ENCODE measurements at regions not wholly inside any gene's neighbourhood (a gene's known extent, or its start where the extent isn't known, plus 50 kb on each side); places are given as distances from the start of the nearest gene placed in this dataset.

DNA sequence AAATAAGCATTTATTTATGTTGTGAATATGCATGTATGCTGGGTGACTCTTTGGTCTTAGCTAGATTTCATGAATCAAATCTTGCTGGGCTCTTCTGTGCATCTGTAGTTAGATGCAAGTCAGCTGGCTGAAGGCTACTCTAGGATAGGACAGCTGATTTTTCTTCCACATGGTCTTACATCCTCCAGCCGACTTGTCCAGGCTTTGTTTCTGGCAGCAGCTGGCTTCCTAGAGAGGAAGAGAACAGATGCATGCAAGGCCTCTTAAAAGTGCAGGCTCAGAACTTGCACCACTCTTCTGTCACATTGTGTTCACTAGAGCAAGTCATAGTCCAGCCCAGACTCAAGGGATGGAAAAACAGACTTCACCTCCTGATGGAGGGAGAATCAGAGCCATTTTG, 435.4 kb upstream of the STXBP6 start:
- no peaks in the 10 kb centered on the region for H3K4me1 ChIP-seq (ENCODE audit: control insufficient read depth in 1 of 2, insufficient read depth in 2 of 2, low read length in 2 of 2)
- H3K4me3 ChIP-seq (ENCODE audit: low read length in 2 of 2): no peak overlapping the region
- no peaks in the 10 kb centered on the region for H3K36me3 ChIP-seq (ENCODE audit: control insufficient read depth in 1 of 2, insufficient read depth in 2 of 2, low read length in 1 of 2)
- 24 to 33% methylated on average over 1 of the region's 1 CpG for WGBS, 2 donors
- no peaks in the 10 kb centered on the region for H3K9me3 ChIP-seq (ENCODE audit: control insufficient read depth, low read length)
- no peak for DNase-seq
- no peak overlapping the region for H3K27ac ChIP-seq (ENCODE audit: low read depth in 1 of 2, low read length in 2 of 2)
- no peaks in the 10 kb centered on the region for H3K27me3 ChIP-seq (ENCODE audit: control insufficient read depth in 1 of 2, insufficient read depth in 2 of 2, low read length in 1 of 2)
- intact Hi-C loops (cut with DNase I): no loop called here
- ATAC-seq (ENCODE audit: low FRiP score): no peak

GRCh38 chr14:25484906-25485305, 435.0 kb upstream of the STXBP6 start:
- intact Hi-C loops (cut with DNase I): no loop called here
- ATAC-seq (ENCODE audit: low FRiP score) (no peak), DNase-seq (no peak)
- Histone ChIP-seq H3K27me3 (ENCODE audit: control insufficient read depth in 1 of 2, insufficient read depth in 2 of 2, low read length in 1 of 2) (no peaks in the 10 kb centered on the region), H3K4me1 (ENCODE audit: control insufficient read depth in 1 of 2, insufficient read depth in 2 of 2, low read length in 2 of 2) (no peaks in the 10 kb centered on the region), H3K36me3 (ENCODE audit: control insufficient read depth in 1 of 2, insufficient read depth in 2 of 2, low read length in 1 of 2) (no peaks in the 10 kb centered on the region), H3K9me3 (ENCODE audit: control insufficient read depth, low read length) (no peaks in the 10 kb centered on the region), H3K27ac (ENCODE audit: low read depth in 1 of 2, low read length in 2 of 2) (no peak overlapping the region), H3K4me3 (ENCODE audit: low read length in 2 of 2) (no peak overlapping the region)
- WGBS, 2 donors: 29 to 41% methylated on average over 1 of the region's 1 CpG

- Histone ChIP-seq H3K9me3 (ENCODE audit: control insufficient read depth, low read length) (no peaks in the 10 kb centered on the region), H3K4me3 (ENCODE audit: low read length in 2 of 2) (no peak overlapping the region), H3K27ac (ENCODE audit: low read depth in 1 of 2, low read length in 2 of 2) (no peak overlapping the region), H3K36me3 (ENCODE audit: control insufficient read depth in 1 of 2, insufficient read depth in 2 of 2, low read length in 1 of 2) (no peaks in the 10 kb centered on the region), H3K4me1 (ENCODE audit: control insufficient read depth in 1 of 2, insufficient read depth in 2 of 2, low read length in 2 of 2) (no peaks in the 10 kb centered on the region), H3K27me3 (ENCODE audit: control insufficient read depth in 1 of 2, insufficient read depth in 2 of 2, low read length in 1 of 2) (no peaks in the 10 kb centered on the region)
- intact Hi-C loops (cut with DNase I): no loop called here
- WGBS, 2 donors: 54 to 63% methylated on average over 1 of the region's 1 CpG
- ATAC-seq (ENCODE audit: low FRiP score): no peak
- DNase-seq: no peak
Observed at GRCh38 chr14:25484235-25484634, 434.3 kb upstream of the STXBP6 start.

GRCh38 chr14:25477316-25478098, 427.6 kb upstream of the STXBP6 start:
- Histone ChIP-seq H3K4me1 (ENCODE audit: control insufficient read depth in 1 of 2, insufficient read depth in 2 of 2, low read length in 2 of 2) (no peaks in the 10 kb centered on the region), H3K27me3 (ENCODE audit: control insufficient read depth in 1 of 2, insufficient read depth in 2 of 2, low read length in 1 of 2) (no peaks in the 10 kb centered on the region)
- 56 to 62% methylated on average over 2 of the region's 2 CpGs for WGBS, 2 donors

DNA sequence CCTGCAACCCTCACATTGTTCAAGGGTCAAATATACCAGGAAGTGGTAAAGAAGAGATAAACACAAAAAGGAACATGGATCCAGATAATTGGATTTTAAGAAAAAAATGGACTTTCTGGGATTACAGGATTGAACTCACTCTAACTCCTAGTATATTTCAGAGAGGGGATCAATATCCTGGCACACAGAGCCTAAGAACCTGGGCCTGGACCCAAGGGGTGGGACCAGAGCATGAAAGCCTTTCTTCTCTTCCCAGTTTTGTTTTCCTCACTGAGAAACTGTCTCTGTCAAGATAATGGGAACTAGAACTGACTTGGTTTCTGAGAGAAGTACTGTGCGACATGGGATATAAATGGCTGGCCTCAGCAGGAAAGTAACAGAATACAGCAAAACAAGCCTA, 422.8 kb upstream of the STXBP6 start:
- 92 to 97% methylated on average over 1 of the region's 1 CpG for WGBS, 2 donors
- Histone ChIP-seq H3K27ac (ENCODE audit: low read depth in 1 of 2, low read length in 2 of 2) (no peak overlapping the region), H3K4me3 (ENCODE audit: low read length in 2 of 2) (no peak overlapping the region), H3K9me3 (ENCODE audit: control insufficient read depth, low read length) (no peaks in the 10 kb centered on the region), H3K36me3 (ENCODE audit: control insufficient read depth in 1 of 2, insufficient read depth in 2 of 2, low read length in 1 of 2) (no peaks in the 10 kb centered on the region), H3K4me1 (ENCODE audit: control insufficient read depth in 1 of 2, insufficient read depth in 2 of 2, low read length in 2 of 2) (no peaks in the 10 kb centered on the region), H3K27me3 (ENCODE audit: control insufficient read depth in 1 of 2, insufficient read depth in 2 of 2, low read length in 1 of 2) (no peaks in the 10 kb centered on the region)
- no peak for DNase-seq
- intact Hi-C loops (cut with DNase I): no loop called here
- ATAC-seq (ENCODE audit: low FRiP score): no peak

More at GRCh38 chr14:25477316-25478098, 427.6 kb upstream of the STXBP6 start:
- ATAC-seq (ENCODE audit: low FRiP score) (no peak), DNase-seq (no peak)
- H3K9me3 ChIP-seq (ENCODE audit: control insufficient read depth, low read length): no peaks in the 10 kb centered on the region
- no peak overlapping the region for H3K4me3 ChIP-seq (ENCODE audit: low read length in 2 of 2)
- no peak overlapping the region for H3K27ac ChIP-seq (ENCODE audit: low read depth in 1 of 2, low read length in 2 of 2)
- H3K36me3 ChIP-seq (ENCODE audit: control insufficient read depth in 1 of 2, insufficient read depth in 2 of 2, low read length in 1 of 2): no peaks in the 10 kb centered on the region
- intact Hi-C loops (cut with DNase I): no loop called here

DNA sequence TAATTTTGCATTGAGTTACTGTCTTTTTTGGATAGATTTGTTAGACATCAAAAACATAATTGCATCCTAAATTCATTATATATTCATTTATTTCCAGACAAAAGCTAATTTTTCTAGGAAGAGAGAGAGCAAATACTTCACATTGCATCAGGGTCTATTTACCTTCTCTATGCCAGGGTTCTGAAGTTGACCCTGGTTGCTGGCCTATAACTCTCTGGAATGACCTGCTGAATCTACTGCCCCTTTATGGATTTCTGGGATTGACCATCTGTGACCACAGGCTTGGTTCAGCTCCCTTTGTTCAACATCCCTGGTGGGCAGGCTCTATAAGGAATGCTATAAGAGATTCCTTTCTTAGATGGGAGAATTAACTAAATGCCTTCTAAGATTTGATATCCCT, 414.8 kb upstream of the STXBP6 start:
- Histone ChIP-seq H3K4me3 (ENCODE audit: low read length in 2 of 2) (no peak overlapping the region), H3K27ac (ENCODE audit: low read depth in 1 of 2, low read length in 2 of 2) (no peak overlapping the region), H3K27me3 (ENCODE audit: control insufficient read depth in 1 of 2, insufficient read depth in 2 of 2, low read length in 1 of 2) (no peaks in the 10 kb centered on the region), H3K4me1 (ENCODE audit: control insufficient read depth in 1 of 2, insufficient read depth in 2 of 2, low read length in 2 of 2) (no peaks in the 10 kb centered on the region), H3K36me3 (ENCODE audit: control insufficient read depth in 1 of 2, insufficient read depth in 2 of 2, low read length in 1 of 2) (no peaks in the 10 kb centered on the region), H3K9me3 (ENCODE audit: control insufficient read depth, low read length) (peaks cover 3% of the 10 kb centered on the region)
- DNase-seq (no peak), ATAC-seq (ENCODE audit: low FRiP score) (no peak)
- intact Hi-C loops (cut with DNase I): no loop called here

DNA sequence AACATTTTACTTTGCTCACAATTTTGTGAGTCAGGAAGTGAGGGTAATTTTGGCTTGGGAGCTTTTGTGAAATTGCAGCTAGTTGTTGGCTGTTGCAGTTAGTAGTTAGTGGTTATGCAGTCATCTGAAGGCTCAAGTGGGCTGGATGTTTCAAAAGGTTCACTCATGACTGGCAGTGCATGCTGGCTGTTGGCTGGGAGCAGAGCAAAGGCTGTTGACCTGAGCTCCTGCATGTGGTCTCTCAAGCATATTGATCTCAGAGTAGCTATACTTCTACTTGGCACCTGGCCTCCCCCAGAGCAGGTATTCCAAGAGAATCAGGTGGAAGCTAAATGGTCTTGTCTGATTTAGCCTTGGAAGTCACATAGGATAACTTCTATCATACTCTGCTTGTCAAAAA, 414.1 kb upstream of the STXBP6 start:
- Histone ChIP-seq H3K27me3 (ENCODE audit: control insufficient read depth in 1 of 2, insufficient read depth in 2 of 2, low read length in 1 of 2) (no peaks in the 10 kb centered on the region), H3K9me3 (ENCODE audit: control insufficient read depth, low read length) (peaks cover 3% of the 10 kb centered on the region), H3K4me1 (ENCODE audit: control insufficient read depth in 1 of 2, insufficient read depth in 2 of 2, low read length in 2 of 2) (no peaks in the 10 kb centered on the region), H3K36me3 (ENCODE audit: control insufficient read depth in 1 of 2, insufficient read depth in 2 of 2, low read length in 1 of 2) (no peaks in the 10 kb centered on the region), H3K4me3 (ENCODE audit: low read length in 2 of 2) (no peak overlapping the region), H3K27ac (ENCODE audit: low read depth in 1 of 2, low read length in 2 of 2) (no peak overlapping the region)
- intact Hi-C loops (cut with DNase I): no loop called here
- ATAC-seq (ENCODE audit: low FRiP score): no peak
- no peak for DNase-seq

DNA sequence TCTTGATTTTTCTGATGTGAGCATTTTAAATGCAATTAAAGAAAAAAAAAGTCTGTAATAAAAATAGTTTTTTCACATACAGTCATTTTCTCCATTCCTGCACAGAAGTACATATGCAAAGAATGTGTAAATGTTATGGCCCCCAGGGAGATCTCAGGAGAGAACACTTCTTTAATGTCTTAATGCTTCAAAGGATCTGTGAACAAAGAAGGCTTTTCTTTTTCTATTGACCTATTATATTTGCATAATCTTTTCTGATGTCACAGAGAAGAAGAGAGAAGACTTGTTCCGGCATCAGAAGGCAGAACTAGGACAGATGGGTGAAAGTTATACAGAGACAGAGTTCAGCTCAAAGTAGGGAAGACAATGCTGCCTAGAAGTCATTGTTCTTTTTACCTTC, 413.5 kb upstream of the STXBP6 start:
- no peak overlapping the region for H3K4me3 ChIP-seq (ENCODE audit: low read length in 2 of 2)
- 48 to 55% methylated on average over 1 of the region's 1 CpG for WGBS, 2 donors
- H3K36me3 ChIP-seq (ENCODE audit: control insufficient read depth in 1 of 2, insufficient read depth in 2 of 2, low read length in 1 of 2): no peaks in the 10 kb centered on the region
- H3K4me1 ChIP-seq (ENCODE audit: control insufficient read depth in 1 of 2, insufficient read depth in 2 of 2, low read length in 2 of 2): no peaks in the 10 kb centered on the region
- H3K9me3 ChIP-seq (ENCODE audit: control insufficient read depth, low read length): peaks cover 3% of the 10 kb centered on the region
- no peak overlapping the region for H3K27ac ChIP-seq (ENCODE audit: low read depth in 1 of 2, low read length in 2 of 2)
- DNase-seq (no peak), ATAC-seq (ENCODE audit: low FRiP score) (no peak)
- intact Hi-C loops (cut with DNase I): no loop called here
- H3K27me3 ChIP-seq (ENCODE audit: control insufficient read depth in 1 of 2, insufficient read depth in 2 of 2, low read length in 1 of 2): no peaks in the 10 kb centered on the region

DNA sequence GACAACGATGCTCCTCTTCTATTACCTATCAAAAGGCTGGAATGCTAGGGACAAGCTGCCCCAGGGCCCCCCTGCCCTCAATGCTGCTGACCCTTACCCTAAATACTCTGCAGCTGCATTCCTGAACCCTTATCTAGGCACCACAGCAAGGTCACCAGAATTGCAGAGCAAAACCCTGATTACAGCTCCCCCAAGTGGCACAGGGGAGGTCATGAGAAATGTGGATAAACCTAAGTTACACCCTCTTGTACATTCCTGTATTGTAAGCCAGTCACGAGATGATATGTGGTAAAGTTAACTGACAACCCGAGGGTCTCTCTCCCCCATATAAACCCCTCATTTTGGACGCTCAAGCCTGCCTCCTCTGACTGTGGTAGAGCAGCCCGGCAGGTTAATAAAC, 411.8 kb upstream of the STXBP6 start:
- H3K4me3 ChIP-seq (ENCODE audit: low read length in 2 of 2): no peak overlapping the region
- 57 to 67% methylated on average over 5 of the region's 5 CpGs for WGBS, 2 donors
- intact Hi-C loops (cut with DNase I): no loop called here

More for the DNA sequence above, 411.8 kb upstream of the STXBP6 start:
- ATAC-seq (ENCODE audit: low FRiP score) (no peak), DNase-seq (no peak)
- Histone ChIP-seq H3K36me3 (ENCODE audit: control insufficient read depth in 1 of 2, insufficient read depth in 2 of 2, low read length in 1 of 2) (no peaks in the 10 kb centered on the region), H3K9me3 (ENCODE audit: control insufficient read depth, low read length) (peaks cover 3% of the 10 kb centered on the region), H3K27ac (ENCODE audit: low read depth in 1 of 2, low read length in 2 of 2) (no peak overlapping the region), H3K4me1 (ENCODE audit: control insufficient read depth in 1 of 2, insufficient read depth in 2 of 2, low read length in 2 of 2) (no peaks in the 10 kb centered on the region), H3K27me3 (ENCODE audit: control insufficient read depth in 1 of 2, insufficient read depth in 2 of 2, low read length in 1 of 2) (no peaks in the 10 kb centered on the region)

All from aorta (tissue), 5 donors.